Transverse colon (tissue), 4 donors: ENCODE measurements at regions not wholly inside any gene's neighbourhood (a gene's known extent, or its start where the extent isn't known, plus 50 kb on each side); places are given as distances from the start of the nearest gene placed in this dataset.

ENCODE experiments used
- CTCF ChIP-seq, 5 experiments: fragments of 200-600 bp in 3 of 5; fragments of 450-650 bp in 2 of 5; sonication (generic) in 3 of 5; IDR thresholded peaks; 1 replicate in 2 of 5; 2 replicates in 3 of 5; pipeline ENCODE4 v1.5.1; 2016 to 2017; ENCODE audit warnings: antibody characterized with exemption in 5 of 5, inconsistent platforms in 3 of 5, mild to moderate bottlenecking in 2 of 5, moderate library complexity in 1 of 5
- EP300 ChIP-seq: sonication (generic); formaldehyde crosslinking; IDR thresholded peaks from one replicate; pipeline ENCODE4 v1.6.1; 2017; ENCODE audit warnings: antibody characterized with exemption, low read depth
- POLR2A ChIP-seq: fragments of 450-650 bp; IDR thresholded peaks from one replicate; pipeline ENCODE4 v1.6.1; 2016; ENCODE audit warnings: antibody characterized with exemption, mild to moderate bottlenecking, moderate library complexity
- POLR2AphosphoS5 ChIP-seq, 3 donors: sonication (generic); formaldehyde crosslinking; IDR thresholded peaks; one replicate each; pipeline ENCODE4 v1.6.1; 2016; ENCODE audit warnings: antibody characterized with exemption in 3 of 3

- TF ChIP-seq CTCF (IDR thresholded peaks at IDR 0.05) (no peak), POLR2A (no peak), EP300 (no peak), POLR2AphosphoS5 (IDR thresholded peaks at IDR 0.05) (no peak)
These were observed 470.6 kb downstream of the PTPRU start for GRCh38 chr1:29706936-29707335.
